CD4-positive, CD25-positive, alpha-beta regulatory T cell (primary cell): ENCODE measurements at regions not wholly inside any gene's neighbourhood (a gene's known extent, or its start where the extent isn't known, plus 50 kb on each side); places are given as distances from the start of the nearest gene placed in this dataset.

Source experiments
- ATAC-seq, 2 donors: fragments of 150-1000 bp; cut with Tn5 transposase; one replicate each; pipeline ENCODE4 v1.10.0; 2021; ENCODE audit warnings: low read depth in 2 of 2, moderate number of reproducible peaks in 2 of 2, moderate library complexity in 1 of 2
- DNase-seq, 3 donors: peaks; one replicate each; pipeline versions ENCODE4 v3.0.0 to v3.0.0-alpha.2; 2012 to 2022; ENCODE audit warnings: mixed read lengths in 1 of 3
- H3K27ac ChIP-seq: one replicate; pipeline ENCODE4 v1.7.0; 2013; ENCODE audit warnings: mild to moderate bottlenecking, low read length; ENCODE audit not compliant: insufficient read depth, poor library complexity, severe bottlenecking
- H3K27me3 ChIP-seq: one replicate; pipeline ENCODE4 v1.7.0; 2013; ENCODE audit warnings: low read length; ENCODE audit not compliant: control insufficient read depth, insufficient read depth
- H3K36me3 ChIP-seq: one replicate; pipeline ENCODE4 v1.7.0; 2013; ENCODE audit warnings: mild to moderate bottlenecking, low read length, moderate library complexity; ENCODE audit not compliant: control insufficient read depth, insufficient read depth
- H3K4me1 ChIP-seq: 2 replicates; pipeline ENCODE4 v1.7.0; 2013; ENCODE audit warnings: mild to moderate bottlenecking, low read length; ENCODE audit not compliant: insufficient read depth, control insufficient read depth, poor library complexity, severe bottlenecking
- H3K4me3 ChIP-seq: one replicate; pipeline ENCODE4 v1.7.0; 2013; ENCODE audit warnings: low read depth, mild to moderate bottlenecking, low read length, moderate library complexity
- H3K9me3 ChIP-seq, 2 experiments: 1 replicate in 1 of 2; 2 replicates in 1 of 2; pipeline ENCODE4 v1.7.0; 2013; ENCODE audit warnings: low read length in 2 of 2, mild to moderate bottlenecking in 1 of 2, moderate library complexity in 1 of 2; ENCODE audit not compliant: control insufficient read depth in 2 of 2
- H3K27ac Mint-ChIP-seq, 3 donors: one replicate each; pipeline ENCODE4 v1.8.0; 2020 to 2022; ENCODE audit warnings: mild to moderate bottlenecking in 3 of 3, mixed read lengths in 3 of 3, moderate library complexity in 2 of 3
- H3K27me3 Mint-ChIP-seq: one replicate; pipeline ENCODE4 v1.8.0; 2022; ENCODE audit warnings: mild to moderate bottlenecking, mixed read lengths
- H3K36me3 Mint-ChIP-seq: one replicate; pipeline ENCODE4 v1.8.0; 2020; ENCODE audit warnings: mixed read lengths
- H3K4me1 Mint-ChIP-seq, 4 donors: one replicate each; pipeline ENCODE4 v1.8.0; 2020 to 2022; ENCODE audit warnings: mixed read lengths in 4 of 4, mild to moderate bottlenecking in 1 of 4
- H3K4me3 Mint-ChIP-seq, 4 donors: one replicate each; pipeline ENCODE4 v1.8.0; 2020 to 2022; ENCODE audit warnings: mild to moderate bottlenecking in 4 of 4, mixed read lengths in 4 of 4, moderate library complexity in 3 of 4
- H3K9me3 Mint-ChIP-seq, 7 donors: one replicate each; pipeline ENCODE4 v1.8.0; 2020 to 2022; ENCODE audit warnings: mixed read lengths in 7 of 7, mild to moderate bottlenecking in 3 of 7, moderate library complexity in 2 of 7

GRCh38 chr4:96912716-96913115 lies 1072.8 kb downstream of the PDHA2 start:
- Mint-ChIP-seq H3K4me3 (no peak overlapping the region), H3K36me3 (no peaks in the 10 kb centered on the region), H3K4me1 (no peaks in the 10 kb centered on the region), H3K27ac (no peak overlapping the region), H3K27me3 (no peaks in the 10 kb centered on the region), H3K9me3 (peaks cover 0 to 6% (median 3%) of the 10 kb centered on the region in 7 donors)
- H3K9me3 ChIP-seq: no peaks in the 10 kb centered on the region
- no peak overlapping the region for H3K27ac ChIP-seq
- H3K4me1 ChIP-seq: no peaks in the 10 kb centered on the region
- no peaks in the 10 kb centered on the region for H3K36me3 ChIP-seq
- H3K4me3 ChIP-seq: no peak overlapping the region
- DNase-seq: no peak
- H3K27me3 ChIP-seq: no peaks in the 10 kb centered on the region
- ATAC-seq: no peak

GRCh38 chr4:96913441-96914080 lies 1073.7 kb downstream of the PDHA2 start:
- Histone ChIP-seq H3K4me1 (no peaks in the 10 kb centered on the region), H3K36me3 (no peaks in the 10 kb centered on the region), H3K9me3 (no peaks in the 10 kb centered on the region), H3K4me3 (no peak overlapping the region), H3K27me3 (no peaks in the 10 kb centered on the region), H3K27ac (no peak overlapping the region)
- Mint-ChIP-seq H3K27me3 (no peaks in the 10 kb centered on the region), H3K36me3 (no peaks in the 10 kb centered on the region), H3K4me3 (no peak overlapping the region), H3K27ac (no peak overlapping the region), H3K4me1 (no peaks in the 10 kb centered on the region), H3K9me3 (peaks cover 0 to 6% (median 3%) of the 10 kb centered on the region in 7 donors)
- no peak for DNase-seq
- ATAC-seq: no peak

GRCh38 chr4:96916711-96917110 lies 1076.8 kb downstream of the PDHA2 start:
- Mint-ChIP-seq H3K9me3 (peaks cover 0 to 4% (median 3%) of the 10 kb centered on the region in 7 donors), H3K4me1 (no peaks in the 10 kb centered on the region), H3K4me3 (no peak overlapping the region), H3K27me3 (no peaks in the 10 kb centered on the region), H3K27ac (no peak overlapping the region), H3K36me3 (no peaks in the 10 kb centered on the region)
- DNase-seq (no peak), ATAC-seq (no peak)
- H3K4me3 ChIP-seq: no peak overlapping the region
- H3K36me3 ChIP-seq: no peaks in the 10 kb centered on the region
- H3K27ac ChIP-seq: no peak overlapping the region
- H3K4me1 ChIP-seq: no peaks in the 10 kb centered on the region
- H3K27me3 ChIP-seq: no peaks in the 10 kb centered on the region
- no peaks in the 10 kb centered on the region for H3K9me3 ChIP-seq

- H3K4me1 ChIP-seq: no peaks in the 10 kb centered on the region
- no peaks in the 10 kb centered on the region for H3K36me3 ChIP-seq
- H3K27ac ChIP-seq: no peak overlapping the region
- no peak overlapping the region for H3K4me3 Mint-ChIP-seq
- no peaks in the 10 kb centered on the region for H3K36me3 Mint-ChIP-seq
- ATAC-seq: no peak
- H3K27me3 ChIP-seq: no peaks in the 10 kb centered on the region
- no peak for DNase-seq
- no peaks in the 10 kb centered on the region for H3K27me3 Mint-ChIP-seq
- H3K4me3 ChIP-seq: no peak overlapping the region
- no peaks in the 10 kb centered on the region for H3K4me1 Mint-ChIP-seq
- peaks cover 0 to 7% of the 10 kb centered on the region in 2 experiments for H3K9me3 ChIP-seq
- no peak overlapping the region for H3K27ac Mint-ChIP-seq
- H3K9me3 Mint-ChIP-seq: peaks cover 0 to 13% (median 2%) of the 10 kb centered on the region in 7 donors
These were observed 1097.0 kb downstream of the PDHA2 start for GRCh38 chr4:96936886-96937285.

GRCh38 chr4:96946552-96946951 lies 1106.7 kb downstream of the PDHA2 start:
- H3K36me3 Mint-ChIP-seq: no peaks in the 10 kb centered on the region
- H3K27ac Mint-ChIP-seq: no peak overlapping the region
- no peaks in the 10 kb centered on the region for H3K4me1 Mint-ChIP-seq
- Histone ChIP-seq H3K36me3 (no peaks in the 10 kb centered on the region), H3K4me3 (no peak overlapping the region), H3K9me3 (no peaks in the 10 kb centered on the region), H3K4me1 (no peaks in the 10 kb centered on the region), H3K27ac (no peak overlapping the region), H3K27me3 (no peaks in the 10 kb centered on the region)
- H3K4me3 Mint-ChIP-seq: no peak overlapping the region
- H3K9me3 Mint-ChIP-seq: peaks cover 0 to 9% (median 7%) of the 10 kb centered on the region in 7 donors
- DNase-seq (no peak), ATAC-seq (no peak)
- no peaks in the 10 kb centered on the region for H3K27me3 Mint-ChIP-seq

GRCh38 chr4:96952610-96953009 lies 1112.7 kb downstream of the PDHA2 start:
- no peak overlapping the region for H3K27ac Mint-ChIP-seq
- H3K27me3 ChIP-seq: no peaks in the 10 kb centered on the region
- H3K9me3 Mint-ChIP-seq: peaks cover 0 to 18% (median 3%) of the 10 kb centered on the region in 7 donors
- H3K4me1 ChIP-seq: no peaks in the 10 kb centered on the region
- no peak overlapping the region for H3K27ac ChIP-seq
- H3K36me3 Mint-ChIP-seq: no peaks in the 10 kb centered on the region
- no peaks in the 10 kb centered on the region for H3K9me3 ChIP-seq
- H3K4me3 Mint-ChIP-seq: no peak overlapping the region
- ATAC-seq: no peak
- no peaks in the 10 kb centered on the region for H3K36me3 ChIP-seq
- H3K27me3 Mint-ChIP-seq: no peaks in the 10 kb centered on the region
- H3K4me1 Mint-ChIP-seq: no peaks in the 10 kb centered on the region
- no peak for DNase-seq
- no peak overlapping the region for H3K4me3 ChIP-seq

- Mint-ChIP-seq H3K27ac (no peak overlapping the region), H3K9me3 (peaks cover 0 to 18% (median 3%) of the 10 kb centered on the region in 7 donors), H3K4me3 (no peak overlapping the region), H3K36me3 (no peaks in the 10 kb centered on the region), H3K4me1 (no peaks in the 10 kb centered on the region), H3K27me3 (no peaks in the 10 kb centered on the region)
- ATAC-seq (no peak), DNase-seq (no peak)
- Histone ChIP-seq H3K4me1 (no peaks in the 10 kb centered on the region), H3K4me3 (no peak overlapping the region), H3K27ac (no peak overlapping the region), H3K9me3 (no peaks in the 10 kb centered on the region), H3K27me3 (no peaks in the 10 kb centered on the region), H3K36me3 (no peaks in the 10 kb centered on the region)
These were observed 1115.3 kb downstream of the PDHA2 start for GRCh38 chr4:96955226-96955625.

- no peak overlapping the region for H3K4me3 ChIP-seq
- DNase-seq: no peak
- H3K4me3 Mint-ChIP-seq: no peak overlapping the region
- peaks cover 0 to 16% (median 3%) of the 10 kb centered on the region in 7 donors for H3K9me3 Mint-ChIP-seq
- no peak overlapping the region for H3K27ac ChIP-seq
- no peaks in the 10 kb centered on the region for H3K9me3 ChIP-seq
- H3K27me3 ChIP-seq: no peaks in the 10 kb centered on the region
- no peaks in the 10 kb centered on the region for H3K4me1 Mint-ChIP-seq
- H3K27me3 Mint-ChIP-seq: no peaks in the 10 kb centered on the region
- no peaks in the 10 kb centered on the region for H3K36me3 Mint-ChIP-seq
- H3K4me1 ChIP-seq: no peaks in the 10 kb centered on the region
- no peaks in the 10 kb centered on the region for H3K36me3 ChIP-seq
- H3K27ac Mint-ChIP-seq: no peak overlapping the region
- ATAC-seq: no peak
These were observed 1115.8 kb downstream of the PDHA2 start for GRCh38 chr4:96955691-96956090.
